IgD-negative memory B cell (primary cell): ENCODE measurements at regions not wholly inside any gene's neighbourhood (a gene's known extent, or its start where the extent isn't known, plus 50 kb on each side); places are given as distances from the start of the nearest gene placed in this dataset.
"Not testable (repeated sequence)": the region's sequence is repeated elsewhere in the genome, so short reads cannot be mapped to it uniquely, and the experiment has no call there.

Experiments
- H3K27ac Mint-ChIP-seq, 3 donors: one replicate each; pipeline ENCODE4 v1.8.0; 2020 to 2022; ENCODE audit warnings: mild to moderate bottlenecking in 3 of 3, mixed read lengths in 3 of 3, moderate library complexity in 1 of 3
- H3K27me3 Mint-ChIP-seq: one replicate; pipeline ENCODE4 v1.8.0; 2021; ENCODE audit warnings: mixed read lengths
- H3K36me3 Mint-ChIP-seq: one replicate; pipeline ENCODE4 v1.8.0; 2020; ENCODE audit warnings: mild to moderate bottlenecking, mixed read lengths
- H3K4me1 Mint-ChIP-seq, 3 donors: one replicate each; pipeline ENCODE4 v1.8.0; 2020 to 2022; ENCODE audit warnings: mixed read lengths in 3 of 3, mild to moderate bottlenecking in 1 of 3
- H3K4me3 Mint-ChIP-seq, 4 donors: one replicate each; pipeline ENCODE4 v1.8.0; 2020 to 2022; ENCODE audit warnings: mild to moderate bottlenecking in 4 of 4, mixed read lengths in 4 of 4, moderate library complexity in 3 of 4
- H3K9me3 Mint-ChIP-seq, 3 donors: one replicate each; pipeline ENCODE4 v1.8.0; 2020 to 2021; ENCODE audit warnings: mixed read lengths in 3 of 3, mild to moderate bottlenecking in 1 of 3

GRCh38 chr18:79588636-79589481, 90.7 kb upstream of the CTDP1 start:
- Mint-ChIP-seq H3K9me3 (peaks cover 0 to 15% (median 4%) of the 10 kb centered on the region in 3 donors), H3K27ac (no peak overlapping the region), H3K4me3 (no peak overlapping the region), H3K4me1 (peaks cover 0 to 5% (median 4%) of the 10 kb centered on the region in 3 donors), H3K36me3 (no peaks in the 10 kb centered on the region), H3K27me3 (peaks cover 2% of the 10 kb centered on the region)

- Mint-ChIP-seq H3K4me1 (no peaks in the 10 kb centered on the region), H3K36me3 (no peaks in the 10 kb centered on the region), H3K27me3 (peaks cover 2% of the 10 kb centered on the region), H3K27ac (no peak overlapping the region), H3K9me3 (peaks cover 0 to 15% (median 4%) of the 10 kb centered on the region in 3 donors), H3K4me3 (no peak overlapping the region)
Measured at GRCh38 chr18:79589601-79590091, 90.0 kb upstream of the CTDP1 start.

GRCh38 chr18:79590191-79591031, 89.2 kb upstream of the CTDP1 start:
- Mint-ChIP-seq H3K36me3 (no peaks in the 10 kb centered on the region), H3K4me3 (no peak overlapping the region), H3K27ac (no peak overlapping the region), H3K9me3 (peaks cover 0 to 15% (median 4%) of the 10 kb centered on the region in 3 donors), H3K27me3 (peaks cover 2% of the 10 kb centered on the region), H3K4me1 (no peaks in the 10 kb centered on the region)

- H3K9me3 Mint-ChIP-seq: peaks cover 0 to 15% (median 4%) of the 10 kb centered on the region in 3 donors
- H3K4me3 Mint-ChIP-seq: no peak overlapping the region
- no peaks in the 10 kb centered on the region for H3K4me1 Mint-ChIP-seq
- H3K27ac Mint-ChIP-seq: peak overlapping the region in 1 of 3 donors; percentile 20
- peaks cover 2% of the 10 kb centered on the region for H3K27me3 Mint-ChIP-seq
- H3K36me3 Mint-ChIP-seq: no peaks in the 10 kb centered on the region
Measured at GRCh38 chr18:79591032-79591308, 88.6 kb upstream of the CTDP1 start.

DNA sequence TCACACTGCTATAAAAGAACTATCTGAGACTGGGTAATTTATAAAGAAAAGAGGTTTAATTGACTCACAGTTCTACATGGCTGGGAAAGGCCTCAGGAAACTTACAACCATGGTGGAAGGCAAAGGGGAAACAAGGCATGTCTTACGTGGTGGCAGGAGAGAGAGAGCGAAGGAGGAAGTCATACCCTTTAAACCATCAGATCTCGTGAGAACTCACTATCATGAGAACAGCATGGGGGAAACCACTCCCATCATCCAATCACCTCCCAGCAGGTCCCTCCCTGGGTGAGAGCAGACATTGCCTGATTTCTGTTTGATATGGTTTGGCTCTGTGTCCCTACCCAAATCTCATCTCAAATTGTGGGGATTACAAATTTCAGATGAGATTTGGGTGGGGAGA, 86.9 kb upstream of the CTDP1 start:
- not testable (repeated sequence) for H3K27ac Mint-ChIP-seq, H3K4me3 Mint-ChIP-seq

DNA sequence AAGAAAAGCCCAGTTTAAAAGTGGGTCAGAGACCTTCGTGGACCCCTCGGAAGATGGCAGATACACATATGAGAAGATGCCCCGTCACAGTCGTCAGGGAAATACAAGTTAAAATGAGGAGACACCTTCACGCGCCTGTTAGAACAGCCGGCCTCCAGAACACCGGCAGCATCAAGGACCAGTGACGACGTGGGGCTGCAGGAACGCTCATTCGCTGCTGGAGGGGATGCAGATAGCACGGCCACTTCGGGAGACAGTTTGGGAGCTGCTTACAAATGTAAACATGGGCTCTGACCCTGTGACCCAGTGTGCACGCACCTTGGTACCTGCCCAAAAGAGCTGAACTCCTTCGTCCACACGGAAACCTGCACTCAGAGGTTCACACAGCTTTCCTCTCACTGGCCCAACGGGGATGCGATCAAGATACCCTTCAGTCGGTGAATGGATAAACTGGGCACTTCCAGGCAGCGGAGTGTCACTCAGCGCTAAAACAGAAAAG, 83.7 kb upstream of the CTDP1 start:
- Mint-ChIP-seq H3K36me3 (no peaks in the 10 kb centered on the region), H3K9me3 (peaks cover 0 to 15% (median 4%) of the 10 kb centered on the region in 3 donors), H3K4me1 (no peaks in the 10 kb centered on the region), H3K4me3 (no peak overlapping the region), H3K27me3 (peaks cover 6% of the 10 kb centered on the region), H3K27ac (no peak overlapping the region)

More for the DNA sequence above, 86.9 kb upstream of the CTDP1 start:
- not testable (repeated sequence) for H3K36me3 Mint-ChIP-seq, H3K4me1 Mint-ChIP-seq, H3K27me3 Mint-ChIP-seq
- peaks cover 0 to 15% (median 4%) of the 10 kb centered on the region in 3 donors for H3K9me3 Mint-ChIP-seq

DNA sequence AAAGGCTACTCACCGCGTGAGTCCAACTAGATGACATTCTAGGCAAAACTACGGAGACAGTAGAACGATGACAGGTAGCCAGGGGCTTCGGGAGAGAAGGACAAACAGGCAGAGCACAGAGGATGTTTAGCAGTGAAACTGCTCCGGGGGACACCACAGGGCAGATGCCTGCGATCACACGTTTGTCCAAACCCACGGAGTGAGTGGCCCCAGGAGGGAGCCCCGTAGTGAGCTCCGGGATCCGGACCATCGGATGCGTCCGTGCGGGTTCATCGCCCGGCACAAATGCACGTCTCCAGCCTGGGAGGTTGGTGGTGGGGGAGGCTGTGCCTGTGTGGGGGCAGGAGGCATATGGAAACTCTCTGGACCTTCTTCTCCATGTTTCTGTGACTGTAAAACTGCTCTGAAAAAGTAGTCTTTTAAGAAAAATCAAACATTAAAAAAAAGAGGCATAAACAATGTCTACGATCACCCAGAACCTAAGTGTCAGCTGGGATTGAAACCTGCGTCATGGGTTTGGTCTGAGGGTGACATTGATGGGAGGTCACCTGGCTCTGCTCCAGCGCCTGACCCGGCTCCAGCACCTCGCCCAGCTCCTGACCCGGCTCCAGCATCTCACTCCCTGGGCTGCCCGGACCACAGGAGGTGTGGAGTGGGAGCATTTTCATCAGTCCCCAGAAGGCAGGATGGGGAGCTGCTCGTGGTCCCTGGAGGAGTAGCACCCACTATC, 83.0 kb upstream of the CTDP1 start:
- no peaks in the 10 kb centered on the region for H3K36me3 Mint-ChIP-seq
- no peak overlapping the region for H3K4me3 Mint-ChIP-seq
- H3K27me3 Mint-ChIP-seq: peaks cover 6% of the 10 kb centered on the region
- H3K27ac Mint-ChIP-seq: no peak overlapping the region
- no peaks in the 10 kb centered on the region for H3K4me1 Mint-ChIP-seq
- peaks cover 0 to 15% (median 4%) of the 10 kb centered on the region in 3 donors for H3K9me3 Mint-ChIP-seq

GRCh38 chr18:79597176-79597830, 82.3 kb upstream of the CTDP1 start:
- Mint-ChIP-seq H3K4me3 (no peak overlapping the region), H3K27ac (no peak overlapping the region), H3K36me3 (no peaks in the 10 kb centered on the region), H3K4me1 (no peaks in the 10 kb centered on the region), H3K9me3 (peaks cover 0 to 13% (median 4%) of the 10 kb centered on the region in 3 donors), H3K27me3 (peaks cover 6% of the 10 kb centered on the region)

DNA sequence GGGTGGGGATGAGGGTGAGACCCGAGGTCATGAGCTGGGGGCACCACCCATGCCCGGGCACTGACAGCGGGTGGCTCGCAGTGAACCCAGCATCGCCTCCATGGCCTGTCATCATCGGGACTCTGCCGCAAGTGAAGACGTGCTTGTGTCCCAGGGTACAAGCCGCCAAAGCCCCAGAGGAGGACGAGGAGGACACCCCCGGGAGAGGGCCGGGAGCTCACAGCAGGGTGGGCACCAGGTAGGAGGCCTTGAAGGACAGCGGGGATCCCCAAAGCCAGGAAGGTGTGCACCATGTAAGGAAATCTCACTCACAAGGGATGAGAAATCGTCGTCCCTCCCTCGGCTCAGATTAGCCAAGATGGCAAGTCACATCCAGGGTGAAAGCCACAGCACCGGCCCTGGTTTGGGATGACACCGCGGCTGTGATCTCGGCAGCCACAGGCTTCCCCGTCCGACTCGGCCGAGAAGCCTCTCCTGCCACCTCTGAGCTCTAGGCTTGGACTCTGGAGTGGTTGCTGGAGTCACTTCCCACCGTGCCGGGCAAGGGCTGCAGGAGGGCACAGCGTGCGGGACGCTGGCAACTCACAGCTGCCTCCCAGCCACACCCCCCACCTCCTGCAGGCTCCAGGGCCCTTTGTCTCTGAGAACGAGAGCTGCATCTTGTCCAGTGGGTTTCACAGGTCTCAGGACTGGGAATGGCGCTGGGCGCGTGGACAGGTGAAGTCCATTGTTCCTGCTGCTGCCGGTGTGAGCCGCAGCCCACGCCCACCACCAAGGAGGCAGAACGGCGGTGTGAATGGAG, 81.6 kb upstream of the CTDP1 start:
- Mint-ChIP-seq H3K4me1 (no peaks in the 10 kb centered on the region), H3K27me3 (peaks cover 4% of the 10 kb centered on the region), H3K9me3 (peaks cover 0 to 5% (median 3%) of the 10 kb centered on the region in 3 donors), H3K4me3 (peak overlapping the region in 1 of 4 donors; percentile 12), H3K36me3 (no peaks in the 10 kb centered on the region), H3K27ac (no peak overlapping the region)

DNA sequence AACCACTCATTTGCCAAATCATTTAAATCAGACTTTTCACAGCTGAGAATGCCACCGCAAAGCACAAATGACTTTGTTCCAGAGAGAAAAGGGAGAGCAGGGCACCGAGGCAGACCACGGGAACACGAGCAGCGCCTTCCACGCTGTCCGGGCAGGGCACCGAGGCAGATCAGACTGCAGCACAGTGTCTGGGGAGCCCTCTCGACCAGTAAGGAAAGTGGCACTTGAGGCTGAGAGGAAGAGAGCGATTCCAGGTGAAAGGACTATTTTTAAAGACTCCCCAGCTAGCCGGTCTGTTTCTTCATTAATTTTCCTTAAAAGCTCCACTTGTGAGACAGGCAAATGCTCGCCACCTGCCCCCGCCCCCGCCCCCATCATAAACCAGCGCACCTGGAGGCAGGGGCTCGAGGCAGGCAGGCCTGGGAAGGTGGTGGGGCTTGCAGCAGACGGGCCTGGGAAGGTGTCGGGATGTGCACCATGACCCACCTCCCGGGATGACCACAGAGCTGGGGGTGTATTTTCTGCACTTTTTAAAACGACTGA, 80.9 kb upstream of the CTDP1 start:
- Mint-ChIP-seq H3K36me3 (no peaks in the 10 kb centered on the region), H3K9me3 (no peaks in the 10 kb centered on the region), H3K27me3 (peaks cover 4% of the 10 kb centered on the region), H3K27ac (no peak overlapping the region), H3K4me1 (no peaks in the 10 kb centered on the region), H3K4me3 (no peak overlapping the region)

DNA sequence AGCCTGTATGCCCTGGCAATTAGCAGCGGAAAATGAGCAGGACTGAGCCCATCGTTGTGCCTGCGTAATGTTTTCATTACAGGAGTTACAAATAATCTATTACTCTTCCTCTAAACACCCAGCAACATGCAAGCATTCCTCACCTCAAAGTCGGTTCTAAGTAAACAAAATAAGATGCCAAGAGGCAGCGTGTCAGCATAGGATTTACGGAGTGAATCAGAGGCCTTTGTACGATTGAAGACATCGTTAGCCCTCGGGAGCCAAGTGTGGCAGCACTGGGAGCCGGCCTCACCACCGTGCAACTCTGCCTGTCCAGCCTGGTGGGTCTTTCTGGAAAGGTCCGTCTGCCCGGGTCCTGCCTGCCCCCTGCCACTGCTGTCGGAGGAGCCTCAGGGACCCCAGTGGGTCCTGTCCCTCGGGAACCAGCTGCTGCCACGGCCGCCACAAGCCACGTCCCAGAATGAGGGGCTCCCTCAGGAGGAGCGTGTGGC, 80.1 kb upstream of the CTDP1 start:
- H3K9me3 Mint-ChIP-seq: no peaks in the 10 kb centered on the region
- peaks cover 4% of the 10 kb centered on the region for H3K27me3 Mint-ChIP-seq
- no peak overlapping the region for H3K4me3 Mint-ChIP-seq
- H3K4me1 Mint-ChIP-seq: no peaks in the 10 kb centered on the region
- no peak overlapping the region for H3K27ac Mint-ChIP-seq
- no peaks in the 10 kb centered on the region for H3K36me3 Mint-ChIP-seq

GRCh38 chr18:79600141-79600540, 79.5 kb upstream of the CTDP1 start:
- no peak overlapping the region for H3K27ac Mint-ChIP-seq
- H3K9me3 Mint-ChIP-seq: no peaks in the 10 kb centered on the region

GRCh38 chr18:79600596-79600995, 79.0 kb upstream of the CTDP1 start:
- H3K27ac Mint-ChIP-seq: no peak overlapping the region
- no peaks in the 10 kb centered on the region for H3K9me3 Mint-ChIP-seq
- H3K4me3 Mint-ChIP-seq: no peak overlapping the region
- no peaks in the 10 kb centered on the region for H3K36me3 Mint-ChIP-seq
- no peaks in the 10 kb centered on the region for H3K4me1 Mint-ChIP-seq
- H3K27me3 Mint-ChIP-seq: peaks cover 4% of the 10 kb centered on the region

More at GRCh38 chr18:79600141-79600540, 79.5 kb upstream of the CTDP1 start:
- Mint-ChIP-seq H3K4me3 (no peak overlapping the region), H3K27me3 (peaks cover 4% of the 10 kb centered on the region), H3K36me3 (no peaks in the 10 kb centered on the region), H3K4me1 (no peaks in the 10 kb centered on the region)
